ENCODE measurements at regions not wholly inside any gene's neighbourhood (a gene's known extent, or its start where the extent isn't known, plus 50 kb on each side); places are given as distances from the start of the nearest gene placed in this dataset.

GRCh38 chr14:98580131-98580678 lies 691.8 kb downstream of the BCL11B start:
- 9% methylated on average over 3 of the region's 3 CpGs for WGBS
- TF ChIP-seq POLR2AphosphoS5 (IDR thresholded peaks at IDR 0.05) (no peak), POLR2A (IDR thresholded peaks at IDR 0.05; ENCODE audit: low read depth) (no peak), EP300 (IDR thresholded peaks at IDR 0.05) (no peak)
- TF ChIP-seq, protein P1, sequence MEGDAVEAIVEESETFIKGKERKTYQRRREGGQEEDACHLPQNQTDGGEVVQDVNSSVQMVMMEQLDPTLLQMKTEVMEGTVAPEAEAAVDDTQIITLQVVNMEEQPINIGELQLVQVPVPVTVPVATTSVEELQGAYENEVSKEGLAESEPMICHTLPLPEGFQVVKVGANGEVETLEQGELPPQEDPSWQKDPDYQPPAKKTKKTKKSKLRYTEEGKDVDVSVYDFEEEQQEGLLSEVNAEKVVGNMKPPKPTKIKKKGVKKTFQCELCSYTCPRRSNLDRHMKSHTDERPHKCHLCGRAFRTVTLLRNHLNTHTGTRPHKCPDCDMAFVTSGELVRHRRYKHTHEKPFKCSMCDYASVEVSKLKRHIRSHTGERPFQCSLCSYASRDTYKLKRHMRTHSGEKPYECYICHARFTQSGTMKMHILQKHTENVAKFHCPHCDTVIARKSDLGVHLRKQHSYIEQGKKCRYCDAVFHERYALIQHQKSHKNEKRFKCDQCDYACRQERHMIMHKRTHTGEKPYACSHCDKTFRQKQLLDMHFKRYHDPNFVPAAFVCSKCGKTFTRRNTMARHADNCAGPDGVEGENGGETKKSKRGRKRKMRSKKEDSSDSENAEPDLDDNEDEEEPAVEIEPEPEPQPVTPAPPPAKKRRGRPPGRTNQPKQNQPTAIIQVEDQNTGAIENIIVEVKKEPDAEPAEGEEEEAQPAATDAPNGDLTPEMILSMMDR (IDR thresholded peaks at IDR 0.05): no peak
- intact Hi-C loops (cut with DNase I): no loop called here
- DNase-seq (ENCODE audit: extremely low spot score): no peak
- Histone ChIP-seq H3K4me1 (no peaks in the 10 kb centered on the region), H3K9me3 (no peaks in the 10 kb centered on the region), H3K27ac (replicated peaks in 1 of 4) (no peak overlapping the region), H3K27me3 (no peaks in the 10 kb centered on the region), H3K4me3 (no peak overlapping the region), H3K36me3 (no peaks in the 10 kb centered on the region)

GRCh38 chr14:98582276-98582675 lies 689.7 kb downstream of the BCL11B start:
- H3K9me3 ChIP-seq: no peaks in the 10 kb centered on the region
- H3K27me3 ChIP-seq: no peaks in the 10 kb centered on the region
- DNase-seq (ENCODE audit: extremely low spot score): no peak
- H3K4me3 ChIP-seq: no peak overlapping the region
- H3K27ac ChIP-seq (replicated peaks in 1 of 4): no peak overlapping the region
- no peaks in the 10 kb centered on the region for H3K4me1 ChIP-seq
- TF ChIP-seq, protein P1 (IDR thresholded peaks at IDR 0.05): no peak
- no peak for TF ChIP-seq POLR2A (IDR thresholded peaks at IDR 0.05; ENCODE audit: low read depth)
- no peak for TF ChIP-seq EP300 (IDR thresholded peaks at IDR 0.05)
- no peak for TF ChIP-seq POLR2AphosphoS5 (IDR thresholded peaks at IDR 0.05)
- 65% methylated on average over 7 of the region's 7 CpGs for WGBS
- intact Hi-C loops (cut with DNase I): no loop called here
- no peaks in the 10 kb centered on the region for H3K36me3 ChIP-seq

DNA sequence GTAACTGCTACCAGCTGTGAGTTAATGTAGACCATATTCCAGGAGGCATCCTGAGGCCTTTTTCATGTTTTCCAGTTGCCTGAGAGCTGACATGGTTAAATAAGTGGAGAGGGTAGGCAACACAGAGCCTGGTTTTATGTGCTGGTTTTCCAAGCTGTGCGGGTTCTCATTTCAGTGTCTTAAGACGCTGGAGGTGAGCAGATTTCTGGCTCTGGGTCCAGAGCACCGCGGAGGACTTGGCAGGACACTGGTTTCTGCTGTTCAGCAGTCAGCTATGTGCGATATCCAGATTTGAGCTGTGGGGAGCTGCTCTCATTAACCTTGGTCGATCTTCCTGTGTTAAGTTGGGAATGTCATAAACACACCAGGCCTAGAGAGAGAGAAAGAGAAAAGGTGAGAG lies 680.8 kb downstream of the BCL11B start:
- Histone ChIP-seq H3K4me1 (no peaks in the 10 kb centered on the region), H3K36me3 (no peaks in the 10 kb centered on the region), H3K27me3 (no peaks in the 10 kb centered on the region), H3K27ac (replicated peaks in 1 of 4) (no peak overlapping the region), H3K9me3 (peaks cover 0 to 3% (median 1%) of the 10 kb centered on the region in 4 donors), H3K4me3 (no peak overlapping the region)
- TF ChIP-seq, protein P1 (IDR thresholded peaks at IDR 0.05): no peak
- DNase-seq (ENCODE audit: extremely low spot score): peak; percentile 60
- 66% methylated on average over 6 of the region's 6 CpGs for WGBS
- intact Hi-C loops (cut with DNase I): no loop called here

DNA sequence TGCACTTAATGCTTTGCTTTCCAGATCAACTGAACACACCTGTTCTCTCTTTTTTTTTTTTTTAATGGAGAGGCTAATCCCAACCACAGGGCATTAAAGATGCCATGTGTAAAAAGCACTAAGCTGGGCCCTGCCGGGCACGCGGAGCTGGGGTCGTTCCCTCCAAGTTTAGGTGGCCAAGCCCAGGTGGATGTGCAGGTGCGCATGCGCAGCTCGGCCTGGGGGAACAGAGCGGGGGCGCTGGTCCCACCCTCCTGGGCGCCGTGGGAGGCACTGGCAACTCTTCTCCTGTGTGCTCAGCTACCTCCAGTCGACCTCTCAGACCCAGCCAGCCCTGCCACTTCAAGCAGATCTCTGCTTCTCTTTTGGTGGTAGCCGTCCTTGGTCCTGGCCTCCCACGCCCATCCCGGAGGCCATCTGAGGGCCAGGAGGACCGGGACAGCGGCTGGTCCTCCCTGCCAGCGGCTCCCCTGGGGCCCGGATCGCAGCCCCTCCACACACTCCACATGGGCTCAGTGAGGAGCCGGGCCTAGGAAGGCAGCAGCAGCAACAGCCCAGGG lies 679.3 kb downstream of the BCL11B start:
- Histone ChIP-seq H3K4me1 (no peaks in the 10 kb centered on the region), H3K9me3 (peaks cover 0 to 15% (median 7%) of the 10 kb centered on the region in 4 donors), H3K36me3 (no peaks in the 10 kb centered on the region), H3K27me3 (no peaks in the 10 kb centered on the region), H3K27ac (replicated peaks in 1 of 4) (no peak overlapping the region), H3K4me3 (no peak overlapping the region)
- WGBS: 87% methylated on average over 18 of the region's 21 CpGs
- no peak for TF ChIP-seq POLR2A (IDR thresholded peaks at IDR 0.05; ENCODE audit: low read depth)
- TF ChIP-seq, protein P1 (IDR thresholded peaks at IDR 0.05): no peak
- no peak for TF ChIP-seq EP300 (IDR thresholded peaks at IDR 0.05)
- TF ChIP-seq POLR2AphosphoS5 (IDR thresholded peaks at IDR 0.05): no peak
- peak; percentile 80 for DNase-seq (ENCODE audit: extremely low spot score)
- intact Hi-C loops (cut with DNase I): no loop called here

- 55% methylated on average over 6 of the region's 8 CpGs for WGBS
- H3K9me3 ChIP-seq: peaks cover 0 to 16% (median 7%) of the 10 kb centered on the region in 4 donors
- H3K27me3 ChIP-seq: no peaks in the 10 kb centered on the region
- H3K4me1 ChIP-seq: no peaks in the 10 kb centered on the region
- peak; percentile 72 for DNase-seq (ENCODE audit: extremely low spot score)
- TF ChIP-seq POLR2AphosphoS5 (IDR thresholded peaks at IDR 0.05) (no peak), EP300 (IDR thresholded peaks at IDR 0.05) (no peak), POLR2A (IDR thresholded peaks at IDR 0.05; ENCODE audit: low read depth) (no peak)
- TF ChIP-seq, protein P1 (IDR thresholded peaks at IDR 0.05): no peak
- H3K36me3 ChIP-seq: no peaks in the 10 kb centered on the region
- no peak overlapping the region for H3K4me3 ChIP-seq
- intact Hi-C loops (cut with DNase I): no loop called here
- H3K27ac ChIP-seq (replicated peaks in 1 of 4): no peak overlapping the region
Observed at GRCh38 chr14:98593361-98593761, 678.6 kb downstream of the BCL11B start.
